HepG2 (cell line): ENCODE measurements at regions not wholly inside any gene's neighbourhood (a gene's known extent, or its start where the extent isn't known, plus 50 kb on each side); places are given as distances from the start of the nearest gene placed in this dataset.

ENCODE experiments used
- FOXO4 ChIP-seq: sonication (generic); formaldehyde crosslinking; conservative IDR thresholded peaks from 2 replicates; pipeline ENCODE4 v1.8.1; 2023; ENCODE audit warnings: missing genetic modification reagents
- NFE2L2 ChIP-seq: fragments of 150-350 bp; IDR thresholded peaks from 2 replicates; pipeline ENCODE4 v1.6.1; 2014; ENCODE audit warnings: low read length
- TBP ChIP-seq: sonication (generic); formaldehyde crosslinking; IDR thresholded peaks from 2 replicates; pipeline ENCODE4 v1.5.0; 2020; ENCODE audit warnings: missing genetic modification reagents

- TF ChIP-seq NFE2L2 (no peak), FOXO4 (CRISPR knock-in tag) (no peak), TBP (CRISPR knock-in tag) (no peak)
Measured at GRCh38 chr16:8178271-8178670, 412.0 kb downstream of the TMEM114 start.
